ENCODE measurements at regions not wholly inside any gene's neighbourhood (a gene's known extent, or its start where the extent isn't known, plus 50 kb on each side); places are given as distances from the start of the nearest gene placed in this dataset.

- Mint-ChIP-seq H3K9me3 (ENCODE audit: unreplicated experiment) (no peaks in the 10 kb centered on the region), H3K4me1 (ENCODE audit: unreplicated experiment) (peaks cover 41% of the 10 kb centered on the region), H3K27me3 (ENCODE audit: unreplicated experiment) (no peaks in the 10 kb centered on the region), H3K4me3 (ENCODE audit: unreplicated experiment) (peak overlapping the region; percentile 62), H3K27ac (ENCODE audit: unreplicated experiment) (peak overlapping the region; percentile 98), H3K36me3 (ENCODE audit: unreplicated experiment) (peaks cover 4% of the 10 kb centered on the region)
- DNase-seq (ENCODE audit: extremely low spot score, unreplicated experiment): peak; percentile 88
- TF ChIP-seq CTCF (IDR thresholded peaks at IDR 0.05): no peak
These were observed 180.8 kb downstream of the LURAP1L start for GRCh38 chr9:12955510-12956163.

DNA sequence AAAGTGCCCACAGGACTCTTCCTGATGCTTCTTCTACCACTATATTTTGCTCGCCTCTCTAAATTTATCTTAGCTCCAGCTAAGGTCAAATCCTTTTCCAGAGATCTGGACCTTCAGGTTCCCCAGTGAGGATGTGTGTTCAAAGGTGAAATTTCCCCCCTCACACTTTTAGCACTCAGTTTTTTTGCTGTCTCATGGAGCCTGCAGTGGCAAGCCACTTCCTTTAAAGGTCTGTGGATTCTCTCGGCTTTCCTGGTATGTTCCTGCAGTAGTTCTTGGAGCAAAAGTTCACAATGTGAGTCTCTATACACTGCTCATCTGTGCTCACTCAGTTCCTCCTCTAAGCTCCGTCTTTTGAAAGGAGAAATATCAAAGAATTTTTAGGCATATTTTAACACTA is 181.4 kb downstream of the LURAP1L start:
- Mint-ChIP-seq H3K27me3 (ENCODE audit: unreplicated experiment) (no peaks in the 10 kb centered on the region), H3K9me3 (ENCODE audit: unreplicated experiment) (no peaks in the 10 kb centered on the region), H3K36me3 (ENCODE audit: unreplicated experiment) (peaks cover 4% of the 10 kb centered on the region), H3K27ac (ENCODE audit: unreplicated experiment) (peak overlapping the region; percentile 98), H3K4me1 (ENCODE audit: unreplicated experiment) (peaks cover 45% of the 10 kb centered on the region), H3K4me3 (ENCODE audit: unreplicated experiment) (peak overlapping the region; percentile 62)
- DNase-seq (ENCODE audit: extremely low spot score, unreplicated experiment): no peak
- TF ChIP-seq CTCF (IDR thresholded peaks at IDR 0.05): no peak

GRCh38 chr9:12956805-12957204 is 182.0 kb downstream of the LURAP1L start:
- no peaks in the 10 kb centered on the region for H3K27me3 Mint-ChIP-seq (ENCODE audit: unreplicated experiment)
- TF ChIP-seq CTCF (IDR thresholded peaks at IDR 0.05): no peak
- H3K4me1 Mint-ChIP-seq (ENCODE audit: unreplicated experiment): peaks cover 46% of the 10 kb centered on the region
- peak overlapping the region; percentile 98 for H3K27ac Mint-ChIP-seq (ENCODE audit: unreplicated experiment)
- peaks cover 4% of the 10 kb centered on the region for H3K36me3 Mint-ChIP-seq (ENCODE audit: unreplicated experiment)
- no peaks in the 10 kb centered on the region for H3K9me3 Mint-ChIP-seq (ENCODE audit: unreplicated experiment)
- H3K4me3 Mint-ChIP-seq (ENCODE audit: unreplicated experiment): no peak overlapping the region
- no peak for DNase-seq (ENCODE audit: extremely low spot score, unreplicated experiment)

- Mint-ChIP-seq H3K4me1 (ENCODE audit: unreplicated experiment) (peaks cover 34% of the 10 kb centered on the region), H3K27me3 (ENCODE audit: unreplicated experiment) (no peaks in the 10 kb centered on the region), H3K9me3 (ENCODE audit: unreplicated experiment) (no peaks in the 10 kb centered on the region), H3K4me3 (ENCODE audit: unreplicated experiment) (no peak overlapping the region), H3K27ac (ENCODE audit: unreplicated experiment) (no peak overlapping the region), H3K36me3 (ENCODE audit: unreplicated experiment) (peaks cover 4% of the 10 kb centered on the region)
- no peak for DNase-seq (ENCODE audit: extremely low spot score, unreplicated experiment)
- TF ChIP-seq CTCF (IDR thresholded peaks at IDR 0.05): no peak
These were observed 183.5 kb downstream of the LURAP1L start for GRCh38 chr9:12958279-12958678.

GRCh38 chr9:12958708-12959107 is 183.9 kb downstream of the LURAP1L start:
- Mint-ChIP-seq H3K4me1 (ENCODE audit: unreplicated experiment) (peaks cover 35% of the 10 kb centered on the region), H3K4me3 (ENCODE audit: unreplicated experiment) (no peak overlapping the region), H3K27me3 (ENCODE audit: unreplicated experiment) (no peaks in the 10 kb centered on the region), H3K27ac (ENCODE audit: unreplicated experiment) (no peak overlapping the region), H3K36me3 (ENCODE audit: unreplicated experiment) (peaks cover 4% of the 10 kb centered on the region), H3K9me3 (ENCODE audit: unreplicated experiment) (no peaks in the 10 kb centered on the region)
- no peak for DNase-seq (ENCODE audit: extremely low spot score, unreplicated experiment)
- TF ChIP-seq CTCF (IDR thresholded peaks at IDR 0.05): no peak
